ENCODE measurements at regions not wholly inside any gene's neighbourhood (a gene's known extent, or its start where the extent isn't known, plus 50 kb on each side); places are given as distances from the start of the nearest gene placed in this dataset.

DNA sequence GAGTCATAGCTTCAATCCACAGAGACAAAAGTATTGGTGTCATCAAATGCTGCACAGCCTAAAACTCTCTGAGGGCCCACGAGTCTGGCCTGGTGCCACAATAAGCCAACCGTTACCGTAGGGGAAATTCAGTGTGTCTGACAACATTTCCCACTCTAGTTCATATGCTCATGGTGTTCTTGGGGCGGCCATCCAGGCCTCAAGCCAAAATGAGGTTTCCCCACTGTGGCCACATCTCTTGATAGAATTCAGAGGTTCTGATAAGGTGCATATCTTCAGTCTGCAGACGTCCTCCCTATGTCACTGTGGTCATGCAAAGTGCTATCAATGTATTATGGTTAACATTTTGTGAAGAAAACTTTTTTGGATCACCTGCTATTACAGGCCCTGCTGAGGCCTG, 627.7 kb downstream of the QKI start:
- H3K9me3 ChIP-seq: peaks cover 0 to 6% (median 0%) of the 10 kb centered on the region in 4 donors
- no peaks in the 10 kb centered on the region for H3K27me3 ChIP-seq
- WGBS, 2 donors: 57 to 70% methylated on average over 5 of the region's 5 CpGs
- no peak overlapping the region for H3K4me3 ChIP-seq
- H3K27ac ChIP-seq: no peak overlapping the region
- no peaks in the 10 kb centered on the region for H3K4me1 ChIP-seq
- no peaks in the 10 kb centered on the region for H3K36me3 ChIP-seq
- DNase-seq (ENCODE audit: low spot score in 2 of 2): no peak
- TF ChIP-seq, protein P1, sequence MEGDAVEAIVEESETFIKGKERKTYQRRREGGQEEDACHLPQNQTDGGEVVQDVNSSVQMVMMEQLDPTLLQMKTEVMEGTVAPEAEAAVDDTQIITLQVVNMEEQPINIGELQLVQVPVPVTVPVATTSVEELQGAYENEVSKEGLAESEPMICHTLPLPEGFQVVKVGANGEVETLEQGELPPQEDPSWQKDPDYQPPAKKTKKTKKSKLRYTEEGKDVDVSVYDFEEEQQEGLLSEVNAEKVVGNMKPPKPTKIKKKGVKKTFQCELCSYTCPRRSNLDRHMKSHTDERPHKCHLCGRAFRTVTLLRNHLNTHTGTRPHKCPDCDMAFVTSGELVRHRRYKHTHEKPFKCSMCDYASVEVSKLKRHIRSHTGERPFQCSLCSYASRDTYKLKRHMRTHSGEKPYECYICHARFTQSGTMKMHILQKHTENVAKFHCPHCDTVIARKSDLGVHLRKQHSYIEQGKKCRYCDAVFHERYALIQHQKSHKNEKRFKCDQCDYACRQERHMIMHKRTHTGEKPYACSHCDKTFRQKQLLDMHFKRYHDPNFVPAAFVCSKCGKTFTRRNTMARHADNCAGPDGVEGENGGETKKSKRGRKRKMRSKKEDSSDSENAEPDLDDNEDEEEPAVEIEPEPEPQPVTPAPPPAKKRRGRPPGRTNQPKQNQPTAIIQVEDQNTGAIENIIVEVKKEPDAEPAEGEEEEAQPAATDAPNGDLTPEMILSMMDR (IDR thresholded peaks at IDR 0.05): no peak
- TF ChIP-seq POLR2A (IDR thresholded peaks at IDR 0.05) (no peak), EP300 (IDR thresholded peaks at IDR 0.05) (no peak)

DNA sequence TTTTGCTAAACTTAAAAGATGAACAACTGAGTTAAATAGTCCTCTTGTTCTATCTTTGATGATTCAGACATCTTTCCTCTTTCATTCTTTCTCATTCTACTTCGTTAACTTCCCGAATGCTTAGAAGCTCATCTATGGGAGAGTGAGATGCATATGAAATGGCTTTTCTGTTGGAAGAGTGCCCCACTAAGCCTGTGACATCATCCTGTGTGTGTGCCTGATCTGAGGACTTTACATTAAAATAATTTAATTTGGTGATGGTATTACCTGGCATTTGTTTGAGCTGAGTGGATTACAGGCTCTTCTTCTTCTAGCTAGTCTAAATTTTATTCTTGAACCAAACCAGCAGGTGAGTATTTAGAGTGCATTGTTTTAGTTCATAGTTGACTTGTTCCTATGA, 626.5 kb downstream of the QKI start:
- Histone ChIP-seq H3K9me3 (peaks cover 0 to 6% (median 0%) of the 10 kb centered on the region in 4 donors), H3K27me3 (no peaks in the 10 kb centered on the region), H3K4me3 (no peak overlapping the region), H3K27ac (no peak overlapping the region), H3K4me1 (no peaks in the 10 kb centered on the region), H3K36me3 (no peaks in the 10 kb centered on the region)
- TF ChIP-seq, protein P1 (IDR thresholded peaks at IDR 0.05): no peak
- no peak for TF ChIP-seq POLR2A (IDR thresholded peaks at IDR 0.05)
- no peak for TF ChIP-seq EP300 (IDR thresholded peaks at IDR 0.05)
- WGBS, 2 donors: 75 to 76% methylated on average over 2 of the region's 2 CpGs
- no peak for DNase-seq (ENCODE audit: low spot score in 2 of 2)

DNA sequence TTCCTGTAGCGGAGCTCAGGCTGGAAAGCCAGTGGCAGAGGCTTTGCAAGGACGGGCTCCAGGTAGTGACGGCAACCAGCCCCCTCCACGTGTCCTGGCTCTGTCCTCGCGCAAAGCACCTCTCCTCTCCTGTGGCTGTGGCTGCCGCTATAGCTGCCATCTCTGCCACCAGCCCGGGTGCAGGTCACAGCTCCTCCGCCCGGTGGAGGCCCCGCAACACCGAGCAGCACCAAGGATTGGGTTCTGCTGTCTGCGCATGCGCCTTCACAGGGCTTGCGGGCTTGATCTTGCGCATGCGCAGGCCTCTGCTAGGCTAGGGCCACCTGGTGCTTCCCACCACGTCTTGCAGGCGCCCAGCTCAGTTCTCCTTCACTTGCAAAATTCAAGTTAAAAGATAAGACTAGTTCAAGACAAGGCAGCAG, 625.4 kb downstream of the QKI start:
- Histone ChIP-seq H3K4me1 (no peaks in the 10 kb centered on the region), H3K27me3 (no peaks in the 10 kb centered on the region), H3K36me3 (no peaks in the 10 kb centered on the region), H3K27ac (no peak overlapping the region), H3K9me3 (peaks cover 0 to 6% (median 0%) of the 10 kb centered on the region in 4 donors), H3K4me3 (no peak overlapping the region)
- TF ChIP-seq EP300 (IDR thresholded peaks at IDR 0.05): no peak
- TF ChIP-seq POLR2A (IDR thresholded peaks at IDR 0.05): no peak
- TF ChIP-seq, protein P1 (IDR thresholded peaks at IDR 0.05): peak in 1 of 5 experiments; percentile 11
- DNase-seq (ENCODE audit: low spot score in 2 of 2): no peak
- 92 to 95% methylated on average over 19 of the region's 19 CpGs for WGBS, 2 donors

DNA sequence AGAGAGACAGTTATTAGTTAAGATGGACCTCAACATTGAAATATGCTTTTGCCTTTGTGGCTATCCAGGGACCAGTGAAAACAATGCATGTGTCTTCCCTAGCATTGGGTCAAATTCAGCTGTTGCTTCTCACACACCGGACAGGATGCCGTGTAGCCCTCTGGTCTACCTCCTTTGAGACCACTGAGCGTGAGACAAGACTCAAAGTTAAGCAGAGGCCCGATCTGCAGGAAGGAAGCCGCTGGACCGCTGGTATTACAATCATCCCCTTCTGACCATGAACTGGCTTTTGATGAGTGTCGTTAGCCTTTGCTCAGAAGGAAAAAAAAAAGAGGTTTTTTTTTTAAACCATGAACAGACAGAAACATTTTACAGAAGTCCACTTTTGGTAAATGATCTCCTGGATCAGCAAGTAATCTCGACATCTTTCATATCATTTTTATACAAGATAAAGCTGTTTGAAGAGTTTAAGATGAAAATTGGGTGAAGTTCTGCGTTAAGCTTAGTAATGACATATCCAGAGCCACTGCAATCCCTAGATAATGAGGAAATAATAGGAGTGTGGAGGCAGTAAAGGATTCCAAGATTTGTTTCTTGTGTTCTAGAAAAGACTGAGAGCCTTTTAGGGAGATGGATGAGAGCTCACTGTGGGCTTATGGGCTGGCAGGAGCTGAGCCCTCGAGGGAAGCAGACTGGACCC, 622.8 kb downstream of the QKI start:
- H3K27ac ChIP-seq: peak overlapping the region in 1 of 4 donors; percentile 9
- H3K36me3 ChIP-seq: no peaks in the 10 kb centered on the region
- H3K27me3 ChIP-seq: no peaks in the 10 kb centered on the region
- WGBS, 2 donors: 33 to 42% methylated on average over 10 of the region's 10 CpGs
- H3K4me1 ChIP-seq: no peaks in the 10 kb centered on the region
- H3K4me3 ChIP-seq: no peak overlapping the region
- H3K9me3 ChIP-seq: no peaks in the 10 kb centered on the region
- no peak for DNase-seq (ENCODE audit: low spot score in 2 of 2)
- TF ChIP-seq POLR2A (IDR thresholded peaks at IDR 0.05) (no peak), EP300 (IDR thresholded peaks at IDR 0.05) (no peak)
- TF ChIP-seq, protein P1 (IDR thresholded peaks at IDR 0.05): no peak

DNA sequence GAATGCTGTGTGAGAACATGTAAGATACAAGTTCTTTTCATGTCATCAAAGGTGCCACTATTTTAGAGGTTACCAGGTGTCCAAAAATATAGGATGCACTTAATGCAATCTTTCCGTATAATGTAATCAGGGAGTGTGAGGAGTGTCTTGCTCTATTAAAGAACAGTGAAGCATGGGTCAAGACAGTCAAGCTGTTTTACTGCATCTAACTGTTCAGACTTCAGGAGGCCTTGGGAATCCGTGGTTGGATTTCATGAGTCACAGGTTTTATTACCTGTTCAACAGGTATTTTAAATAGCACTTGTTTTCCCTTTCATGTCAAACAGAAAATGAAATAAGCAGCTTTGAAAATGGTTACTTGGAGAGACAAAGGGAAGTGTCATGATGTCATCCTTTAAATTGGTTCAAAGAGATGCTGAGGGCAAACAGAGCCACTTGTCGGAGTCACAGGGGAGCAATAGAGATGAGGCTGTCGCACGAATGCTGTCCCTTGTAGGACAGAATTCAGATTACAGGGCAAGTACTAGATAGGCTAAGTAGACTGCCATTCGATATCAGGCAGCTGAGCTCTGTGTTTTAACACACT, 621.5 kb downstream of the QKI start:
- H3K4me3 ChIP-seq: no peak overlapping the region
- no peaks in the 10 kb centered on the region for H3K27me3 ChIP-seq
- TF ChIP-seq POLR2A (IDR thresholded peaks at IDR 0.05) (no peak), EP300 (IDR thresholded peaks at IDR 0.05) (no peak)
- TF ChIP-seq, protein P1 (IDR thresholded peaks at IDR 0.05): no peak
- no peaks in the 10 kb centered on the region for H3K36me3 ChIP-seq
- DNase-seq (ENCODE audit: low spot score in 2 of 2): no peak
- no peaks in the 10 kb centered on the region for H3K4me1 ChIP-seq
- H3K27ac ChIP-seq: no peak overlapping the region
- WGBS, 2 donors: 73 to 75% methylated on average over 6 of the region's 6 CpGs
- H3K9me3 ChIP-seq: no peaks in the 10 kb centered on the region

All from tibial nerve (tissue), 4 donors.